ENCODE measurements at regions not wholly inside any gene's neighbourhood (a gene's known extent, or its start where the extent isn't known, plus 50 kb on each side); places are given as distances from the start of the nearest gene placed in this dataset.

- DNase-seq (ENCODE audit: low read depth): no peak
Measured at GRCh38 chr2:18723219-18723618, 133.8 kb upstream of the NT5C1B start.

- peak; percentile 68 for DNase-seq (ENCODE audit: low read depth)
Measured at GRCh38 chr2:18722101-18722500, 132.7 kb upstream of the NT5C1B start.

GRCh38 chr2:18721038-18721922, 131.9 kb upstream of the NT5C1B start:
- no peak for DNase-seq (ENCODE audit: low read depth)

- DNase-seq (ENCODE audit: low read depth): peak; percentile 89
Measured at GRCh38 chr2:18719978-18720775, 130.8 kb upstream of the NT5C1B start.

- DNase-seq (ENCODE audit: low read depth): no peak
Measured at GRCh38 chr2:18708203-18708715, 118.9 kb upstream of the NT5C1B start.

GRCh38 chr2:18706001-18706400, 116.6 kb upstream of the NT5C1B start:
- no peak for DNase-seq (ENCODE audit: low read depth)

- DNase-seq (ENCODE audit: low read depth): no peak
Measured at GRCh38 chr2:18704276-18704675, 114.9 kb upstream of the NT5C1B start.

GRCh38 chr2:18703555-18703954, 114.2 kb upstream of the NT5C1B start:
- no peak for DNase-seq (ENCODE audit: low read depth)

- peak; percentile 64 for DNase-seq (ENCODE audit: low read depth)
Measured at GRCh38 chr2:18701981-18702380, 112.6 kb upstream of the NT5C1B start.

- no peak for DNase-seq (ENCODE audit: low read depth)
Measured at GRCh38 chr2:18701546-18701945, 112.2 kb upstream of the NT5C1B start.

GRCh38 chr2:18690342-18690741, 101.0 kb upstream of the NT5C1B start:
- DNase-seq (ENCODE audit: low read depth): peak; percentile 13

- DNase-seq (ENCODE audit: low read depth): no peak
Measured at GRCh38 chr2:18684206-18685038, 95.1 kb upstream of the NT5C1B start.

GRCh38 chr2:18682681-18683080, 93.3 kb upstream of the NT5C1B start:
- no peak for DNase-seq (ENCODE audit: low read depth)

GRCh38 chr2:18677280-18677679, 87.9 kb upstream of the NT5C1B start:
- DNase-seq (ENCODE audit: low read depth): no peak

GRCh38 chr2:18674309-18674708, 84.9 kb upstream of the NT5C1B start:
- DNase-seq (ENCODE audit: low read depth): no peak

- peak; percentile 70 for DNase-seq (ENCODE audit: low read depth)
Measured at GRCh38 chr2:18671363-18671762, 82.0 kb upstream of the NT5C1B start.

GRCh38 chr2:18668221-18668620, 78.9 kb upstream of the NT5C1B start:
- DNase-seq (ENCODE audit: low read depth): no peak

- no peak for DNase-seq (ENCODE audit: low read depth)
Measured at GRCh38 chr2:18664421-18664820, 75.1 kb upstream of the NT5C1B start.

GRCh38 chr2:18663861-18664260, 74.5 kb upstream of the NT5C1B start:
- DNase-seq (ENCODE audit: low read depth): no peak

GRCh38 chr2:18662689-18663088, 73.3 kb upstream of the NT5C1B start:
- no peak for DNase-seq (ENCODE audit: low read depth)

- DNase-seq (ENCODE audit: low read depth): no peak
Measured at GRCh38 chr2:18659915-18660314, 70.5 kb upstream of the NT5C1B start.

GRCh38 chr2:18656048-18656447, 66.7 kb upstream of the NT5C1B start:
- DNase-seq (ENCODE audit: low read depth): no peak

Measured in ELR (cell line).